Caki2 (cell line): ENCODE measurements at regions not wholly inside any gene's neighbourhood (a gene's known extent, or its start where the extent isn't known, plus 50 kb on each side); places are given as distances from the start of the nearest gene placed in this dataset.
A peak's percentile ranks its signal among the peaks of the same experiment; 100 is the strongest.
"Not testable (repeated sequence)": the region's sequence is repeated elsewhere in the genome, so short reads cannot be mapped to it uniquely, and the experiment has no call there.

Experiments
- DNase-seq: peaks from one replicate; pipeline ENCODE4 v3.0.0-alpha.2; 2015; ENCODE audit warnings: low read depth
- in situ Hi-C: cut with HindIII; loops from 2 replicates; pipeline ENCODE4 v1.10.0; 2016; ENCODE audit warnings: low sequenced_read_pairs, low pct_unique_long_range_greater_than_20kb, mixed read lengths

DNA sequence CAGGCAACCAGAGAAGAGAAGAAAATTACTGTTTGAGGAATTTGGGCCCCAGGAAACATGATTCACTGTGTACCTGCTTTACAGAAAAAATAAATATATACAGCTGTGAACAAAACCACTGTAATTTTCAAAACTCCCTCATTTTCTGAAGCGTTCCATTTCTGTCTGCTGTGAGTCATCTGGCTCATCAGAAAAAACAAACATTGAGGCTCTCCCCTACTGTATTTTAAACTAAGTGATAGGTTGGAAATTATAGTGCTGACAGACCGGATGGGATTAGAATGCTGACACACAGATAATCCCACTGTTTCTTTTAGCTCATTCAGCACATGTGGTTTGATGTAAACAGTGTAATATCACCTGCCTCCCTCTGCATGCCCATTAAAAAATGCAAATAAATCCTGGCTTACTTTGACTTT, 847.0 kb downstream of the TRIML1 start:
- in situ Hi-C loops, result no loop called here
- peak; percentile 90 for DNase-seq

DNA sequence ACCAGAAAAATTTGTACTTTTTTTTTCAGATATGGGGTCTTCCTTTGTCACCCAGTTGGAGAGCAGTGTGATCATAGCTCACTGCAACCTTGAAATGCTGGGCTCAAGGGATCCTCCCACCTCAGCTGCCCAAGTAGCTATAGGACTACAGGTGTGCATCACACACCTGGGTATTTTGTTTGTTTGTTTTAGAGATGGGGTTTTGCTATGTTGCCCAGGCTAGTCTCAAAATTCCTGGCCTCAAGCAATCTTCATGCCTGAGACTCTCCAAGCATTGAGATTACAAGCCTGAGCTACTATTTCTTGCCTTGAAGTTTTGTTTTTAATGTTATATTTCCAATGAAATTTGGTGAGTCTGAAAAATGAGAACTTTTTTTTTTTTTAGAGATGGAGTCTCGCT, 847.8 kb downstream of the TRIML1 start:
- in situ Hi-C loops, result no loop called here
- DNase-seq, result no peak

DNA sequence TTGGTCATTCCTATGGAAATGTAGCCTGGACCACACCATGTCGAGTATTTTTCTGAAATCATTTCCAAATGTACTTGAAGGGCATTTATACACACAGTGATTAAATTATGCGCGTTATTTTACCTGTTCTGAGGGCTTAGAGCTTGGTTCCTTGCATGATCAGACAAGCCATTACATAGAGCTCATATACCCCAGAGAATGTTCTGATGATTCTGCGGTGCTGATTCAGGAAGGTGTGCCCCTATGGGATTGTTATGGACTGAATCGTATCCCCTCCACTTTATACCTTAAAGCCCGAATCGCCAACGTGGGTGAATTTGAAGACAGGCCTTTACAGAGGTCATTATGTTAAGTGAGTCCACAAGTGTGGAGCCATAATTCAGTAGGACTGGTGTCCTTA, 848.9 kb downstream of the TRIML1 start:
- no peak for DNase-seq
- in situ Hi-C loops, result no loop called here

DNA sequence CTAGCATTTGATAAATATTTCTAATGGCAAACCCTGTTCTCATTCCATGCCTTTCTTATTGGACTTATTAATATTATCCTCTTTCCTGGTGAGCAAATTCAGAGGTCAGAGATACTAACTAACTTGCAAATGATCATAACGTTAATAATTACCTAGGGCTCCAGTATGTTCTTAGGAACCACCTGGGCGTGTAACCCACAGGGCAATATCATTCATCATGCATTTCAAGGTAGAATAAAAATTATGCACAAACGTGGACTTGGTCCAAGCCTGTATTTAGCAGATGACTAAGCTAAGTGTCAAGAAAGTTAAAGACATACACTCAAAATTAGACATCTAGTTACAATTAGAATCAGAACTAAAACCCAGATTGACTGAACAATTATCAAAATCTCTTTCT, 850.1 kb downstream of the TRIML1 start:
- in situ Hi-C loops, result no loop called here
- DNase-seq, result peak; percentile 79

DNA sequence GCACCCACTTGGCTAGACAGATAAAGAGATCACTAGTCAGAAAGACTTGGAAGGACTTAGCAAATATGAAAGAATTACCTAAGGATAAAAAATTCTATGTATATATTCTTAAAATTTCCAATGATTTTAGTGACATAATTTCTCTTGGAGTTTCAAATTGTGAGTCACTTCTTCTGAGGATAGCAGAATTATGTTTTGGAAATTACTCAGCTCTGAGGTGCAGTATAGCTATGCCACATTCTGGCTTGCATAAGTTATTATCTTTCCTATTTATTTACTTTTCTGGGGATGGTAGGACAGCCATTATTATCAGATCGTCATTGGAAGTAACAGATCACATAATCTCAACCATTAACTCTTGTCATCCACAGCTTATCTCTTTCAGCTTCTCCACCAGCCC, 853.5 kb downstream of the TRIML1 start:
- no peak for DNase-seq
- in situ Hi-C loops, result no loop called here

DNA sequence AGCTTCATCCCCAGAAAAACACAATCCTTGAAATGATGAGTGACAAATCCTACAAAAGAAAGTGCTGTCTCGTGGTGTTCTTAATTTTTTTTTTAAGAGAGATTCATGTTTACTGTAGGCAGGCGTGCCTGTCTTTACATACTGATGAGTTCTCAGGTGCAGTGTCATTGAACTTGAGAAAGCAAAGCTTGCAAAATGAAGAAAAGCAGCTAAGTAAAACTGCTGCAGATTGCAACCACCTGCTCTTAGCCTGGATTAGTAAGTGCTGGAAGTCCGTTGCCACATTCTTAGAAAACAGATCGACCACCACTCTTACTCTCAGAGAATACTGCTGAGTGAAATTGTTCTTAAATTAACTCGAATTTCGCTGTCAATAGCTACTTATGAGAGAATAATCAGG, 854.6 kb downstream of the TRIML1 start:
- in situ Hi-C loops, result no loop called here
- DNase-seq, result no peak

DNA sequence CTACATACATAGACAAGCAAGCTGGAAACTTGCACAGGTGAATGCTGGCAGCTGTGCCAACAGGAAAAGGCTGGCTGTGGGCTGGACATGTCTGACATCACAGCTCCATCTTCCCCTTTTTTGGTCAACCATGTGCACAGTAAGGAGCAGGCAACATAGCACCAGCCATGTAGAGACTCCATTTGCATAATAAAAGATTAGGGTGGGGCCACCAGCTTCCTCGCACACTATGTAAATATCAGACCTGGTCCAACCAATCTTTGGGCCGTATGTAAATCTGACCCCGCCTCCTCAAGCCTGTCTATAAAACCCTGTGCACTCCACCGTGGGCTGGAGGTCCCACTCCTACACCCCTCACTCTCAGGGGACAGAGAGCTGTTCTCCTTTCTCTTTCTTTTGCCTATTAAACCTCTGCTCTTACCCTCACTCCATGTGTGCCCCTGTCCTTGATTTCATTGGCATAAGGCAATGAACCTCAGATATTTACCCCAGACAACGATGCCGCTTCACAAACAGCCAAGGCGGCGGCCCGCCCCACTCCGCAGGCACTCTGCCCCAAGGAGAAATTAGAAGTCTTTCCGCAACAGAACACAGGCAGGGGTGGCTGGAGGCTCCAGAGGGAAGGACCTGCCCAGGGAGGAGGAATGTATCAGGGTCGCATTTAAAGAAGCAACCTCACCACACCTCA, 862.2 kb downstream of the TRIML1 start:
- peak; percentile 35 for DNase-seq

DNA sequence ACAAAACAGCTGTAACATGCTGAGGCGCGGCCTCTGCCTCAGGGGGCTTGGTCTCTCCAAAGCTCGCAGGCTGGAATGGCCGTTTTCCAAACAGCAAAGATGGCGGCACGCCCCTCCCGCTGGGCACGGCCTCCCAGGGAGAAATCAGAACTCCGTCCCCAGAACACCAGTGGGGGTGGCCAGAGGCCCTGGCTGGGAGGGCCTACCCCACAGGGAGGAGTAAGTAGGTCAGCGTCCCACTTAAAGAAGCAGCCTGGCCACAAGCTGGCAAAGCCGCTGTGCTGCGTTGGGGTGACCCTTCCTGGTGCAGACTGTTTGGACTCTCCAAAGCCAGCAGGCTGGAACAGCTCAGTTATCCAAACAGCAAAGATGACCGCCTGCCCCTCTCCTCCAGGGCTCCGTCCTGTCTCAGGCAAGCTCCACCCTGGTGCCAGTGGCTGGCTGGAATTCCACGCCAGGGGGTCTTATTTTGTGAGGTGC, 862.8 kb downstream of the TRIML1 start:
- in situ Hi-C loops, result no loop called here

More for the DNA sequence above, 862.2 kb downstream of the TRIML1 start:
- in situ Hi-C loops, result no loop called here

DNA sequence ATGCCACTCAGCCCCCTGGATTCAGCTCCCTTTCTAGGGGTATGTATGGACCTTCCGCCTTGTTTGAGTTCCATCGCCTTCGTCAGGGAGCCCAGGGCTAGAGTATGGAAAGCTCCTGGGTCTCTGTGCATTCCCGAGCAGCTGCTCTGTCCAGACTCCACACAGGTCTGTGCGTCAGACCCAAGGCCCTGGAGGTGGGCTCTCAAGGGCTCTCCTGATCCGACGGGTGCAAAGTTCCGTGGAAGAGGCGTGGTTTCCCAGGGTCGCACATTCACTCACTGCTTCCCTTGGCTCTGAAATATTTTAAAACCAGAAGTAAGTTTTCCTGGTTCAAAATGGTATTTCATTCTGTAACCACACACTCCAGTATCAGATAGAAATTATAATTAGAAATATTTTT, 863.2 kb downstream of the TRIML1 start:
- no peak for DNase-seq
- in situ Hi-C loops, result no loop called here

More for the DNA sequence above, 862.8 kb downstream of the TRIML1 start:
- DNase-seq, result no peak

DNA sequence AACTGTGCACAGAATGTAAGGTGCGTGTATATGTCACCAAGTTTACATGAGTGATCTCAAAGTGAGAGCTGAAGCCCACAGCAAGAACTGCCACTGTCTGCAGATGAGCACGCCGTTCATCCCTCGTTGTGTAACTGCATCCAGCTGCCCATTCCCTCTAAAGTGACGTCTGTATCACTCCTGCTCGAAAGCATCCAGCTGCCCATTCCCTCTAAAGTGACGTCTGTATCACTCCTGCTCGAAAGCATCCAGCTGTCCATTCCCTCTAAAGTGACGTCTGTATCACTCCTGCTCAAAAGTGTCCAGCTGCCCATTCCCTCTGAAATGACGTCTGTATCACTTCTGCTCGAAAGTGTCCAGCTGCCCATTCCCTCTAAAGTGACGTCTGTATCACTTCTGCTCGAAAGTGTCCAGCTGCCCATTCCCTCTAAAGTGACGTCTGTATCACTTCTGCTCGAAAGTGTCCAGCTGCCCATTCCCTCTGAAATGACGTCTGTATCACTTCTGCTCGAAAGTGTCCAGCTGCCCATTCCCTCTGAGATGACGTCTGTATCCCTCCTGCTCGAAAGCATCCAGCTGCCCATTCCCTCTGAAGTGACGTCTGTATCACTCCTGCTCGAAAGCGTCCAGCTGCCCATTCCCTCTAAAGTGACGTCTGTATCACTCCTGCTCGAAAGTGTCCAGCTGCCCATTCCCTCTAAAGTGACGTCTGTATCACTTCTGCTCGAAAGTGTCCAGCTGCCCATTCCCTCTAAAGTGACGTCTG, 871.4 kb downstream of the TRIML1 start:
- DNase-seq, in situ Hi-C loops: not testable (repeated sequence)

DNA sequence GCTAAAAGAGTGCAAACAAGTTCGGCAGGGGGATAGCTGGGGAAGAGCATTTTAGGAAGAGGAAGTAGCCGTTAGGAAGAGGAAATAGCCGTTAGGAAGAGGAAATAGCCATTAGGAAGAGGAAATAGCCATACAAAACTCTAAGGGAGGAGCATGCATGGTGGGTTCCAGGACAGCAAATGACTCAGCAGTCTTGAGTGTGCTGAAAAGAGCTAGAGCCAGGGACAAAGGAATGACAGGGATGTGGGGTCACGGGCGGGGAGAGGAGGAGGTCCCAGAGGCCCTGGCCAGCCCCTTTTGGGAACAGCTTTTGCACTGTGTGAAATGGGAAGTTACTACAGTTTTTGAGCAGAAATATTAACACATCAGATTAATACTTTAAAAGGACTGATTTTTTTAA, 882.6 kb downstream of the TRIML1 start:
- in situ Hi-C loops, result no loop called here
- peak; percentile 61 for DNase-seq

DNA sequence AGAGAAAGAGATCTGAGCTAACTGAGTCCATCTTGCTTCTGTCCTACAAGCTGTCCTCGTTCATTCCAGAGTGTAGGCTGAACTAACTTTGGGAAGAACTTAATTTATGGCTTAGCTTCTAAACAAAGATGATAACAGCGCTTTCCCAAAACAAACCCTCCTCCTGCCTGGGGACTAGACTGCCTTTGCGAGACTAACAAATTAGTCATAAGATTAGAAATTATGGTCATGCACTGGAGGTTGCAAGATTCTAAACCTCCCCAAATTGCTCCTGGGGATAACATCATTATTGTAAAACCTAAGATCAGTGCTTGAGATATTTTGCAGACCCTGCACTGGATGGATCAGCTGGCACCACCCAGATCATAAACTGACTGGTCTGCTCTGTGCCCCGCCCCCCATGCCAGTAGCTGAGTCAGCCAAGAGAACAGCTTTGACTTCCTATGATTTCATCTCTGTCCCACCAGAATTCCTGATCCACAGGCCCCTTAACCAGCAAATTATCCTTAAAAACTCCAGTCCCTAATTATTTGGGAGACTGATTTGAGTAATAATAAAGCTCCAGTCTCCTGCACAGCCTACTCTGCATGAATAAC, 883.3 kb downstream of the TRIML1 start:
- in situ Hi-C loops, result no loop called here
- DNase-seq, result peak; percentile 47

DNA sequence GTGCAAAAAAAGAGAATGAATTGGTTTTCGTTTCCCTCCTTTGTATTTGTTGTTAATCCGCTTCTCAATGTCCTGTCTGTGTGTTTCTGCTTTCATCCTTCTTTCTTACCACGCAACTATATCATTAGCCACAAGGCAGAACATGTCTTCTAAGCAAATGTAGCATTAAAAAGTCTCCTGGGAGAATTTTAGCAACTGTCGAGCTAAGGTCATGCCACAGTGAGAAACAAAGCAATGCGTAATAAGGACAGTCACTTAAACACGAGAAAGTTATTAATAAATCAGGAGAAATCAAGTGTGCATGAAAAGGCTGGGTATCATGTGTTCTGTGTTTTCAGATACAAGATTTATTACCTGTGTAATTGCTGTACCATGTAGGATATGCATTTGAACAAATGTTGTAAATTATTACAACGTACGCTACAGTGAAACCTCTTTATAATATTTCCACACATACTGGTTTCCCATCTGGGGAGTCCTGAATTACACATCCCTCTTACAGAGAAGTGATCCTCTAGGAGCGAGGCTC, 890.8 kb downstream of the TRIML1 start:
- in situ Hi-C loops, result no loop called here
- no peak for DNase-seq

DNA sequence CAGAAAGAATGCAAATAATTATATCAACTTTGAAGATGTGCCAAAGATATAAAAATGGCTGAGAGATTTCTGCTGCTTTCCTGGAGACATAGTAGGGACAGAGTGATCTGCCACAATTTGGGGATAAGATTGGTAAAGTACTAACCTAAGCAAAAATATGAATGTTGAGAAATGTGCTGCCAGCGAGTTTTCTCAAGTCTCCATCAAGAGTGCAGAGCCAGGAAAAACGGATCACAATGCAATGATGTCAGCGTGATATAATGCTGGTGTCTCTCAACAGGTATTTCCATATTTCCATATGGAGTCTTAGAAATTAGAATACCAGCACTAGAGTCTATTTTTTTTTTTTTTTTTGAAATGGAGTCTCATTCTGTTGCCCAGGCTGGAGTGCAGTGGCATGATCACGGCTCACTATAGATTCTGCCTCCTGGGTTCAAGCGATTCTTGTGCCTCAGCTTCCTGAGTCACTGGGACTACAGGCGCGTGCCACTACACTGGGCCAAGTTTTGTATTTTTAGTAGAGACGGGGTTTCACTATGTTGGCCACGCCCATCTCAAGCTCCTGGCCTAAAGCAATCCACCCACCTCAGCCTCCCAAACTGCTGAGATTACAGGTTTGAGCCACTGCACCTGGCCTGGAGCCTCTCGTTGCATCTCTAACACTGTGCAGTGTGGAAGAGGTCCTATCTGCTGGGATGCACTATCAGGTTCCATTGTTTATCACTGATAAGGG, 893.5 kb downstream of the TRIML1 start:
- no peak for DNase-seq
- in situ Hi-C loops, result no loop called here

DNA sequence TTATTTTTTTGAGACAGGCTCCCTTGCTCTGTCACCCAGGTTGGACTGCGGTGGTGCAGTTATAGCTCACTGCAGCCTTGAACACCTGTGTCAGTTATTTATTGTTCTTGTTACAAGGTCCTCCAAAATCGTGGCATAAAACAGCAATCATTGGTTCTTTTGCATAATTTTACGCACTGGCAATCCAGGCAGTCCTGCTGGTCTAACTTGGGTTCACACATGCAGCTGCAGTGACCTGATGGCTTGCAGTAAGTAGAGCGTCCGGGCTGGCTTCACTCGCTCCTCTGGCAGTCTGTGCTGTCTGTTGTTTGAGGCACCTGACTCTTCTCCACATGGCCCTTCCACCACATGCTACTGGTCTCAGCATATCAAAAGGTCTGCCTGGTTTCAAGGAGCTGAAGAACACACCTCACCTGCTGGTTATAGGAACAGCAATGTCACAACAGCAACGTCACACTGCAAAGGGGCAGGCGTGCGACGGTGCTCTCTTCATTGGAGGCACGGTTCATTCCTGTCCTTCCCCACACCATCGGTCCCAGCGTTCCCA, 894.6 kb downstream of the TRIML1 start:
- DNase-seq, result no peak
- in situ Hi-C loops, result no loop called here

DNA sequence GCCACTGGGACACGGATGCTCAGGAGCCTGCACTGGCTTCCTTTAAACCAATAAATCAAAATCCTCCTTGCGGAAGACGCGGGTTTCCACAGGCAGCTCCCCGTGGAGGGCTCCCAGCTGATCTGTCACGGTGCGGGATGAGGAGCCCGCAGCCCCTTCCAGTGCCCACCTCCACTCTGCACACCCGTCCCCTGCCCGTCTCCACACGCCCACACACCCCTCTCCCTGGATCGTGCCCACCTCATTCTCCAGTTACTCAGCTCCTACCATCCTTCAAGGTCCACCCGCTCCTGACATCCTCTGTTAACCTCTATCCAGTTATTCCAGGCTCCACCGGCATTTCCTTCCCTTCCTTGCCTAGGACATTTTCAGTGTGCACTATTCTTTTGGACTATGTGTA, 895.9 kb downstream of the TRIML1 start:
- DNase-seq, result no peak
- in situ Hi-C loops, result no loop called here

DNA sequence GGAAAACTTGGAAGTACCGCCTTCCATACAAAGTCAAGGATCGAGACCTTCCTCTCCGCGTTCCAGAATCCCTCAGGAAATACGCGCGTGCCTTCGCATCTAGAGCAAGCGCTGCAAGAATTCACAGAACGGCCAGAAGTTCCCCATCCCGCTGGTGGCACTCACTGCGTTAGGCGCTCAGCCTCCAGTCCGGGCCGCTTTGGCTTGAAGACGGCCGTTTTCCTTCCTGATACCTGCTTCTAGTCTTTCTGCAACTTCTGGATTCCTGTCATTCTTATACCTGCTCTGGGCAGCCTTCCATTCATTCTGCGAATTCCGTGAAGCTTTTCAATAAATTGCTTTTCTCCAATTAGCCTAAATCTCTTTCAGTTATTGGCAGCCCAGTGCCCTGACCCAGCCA, 896.4 kb downstream of the TRIML1 start:
- DNase-seq, result no peak
- in situ Hi-C loops, result no loop called here

DNA sequence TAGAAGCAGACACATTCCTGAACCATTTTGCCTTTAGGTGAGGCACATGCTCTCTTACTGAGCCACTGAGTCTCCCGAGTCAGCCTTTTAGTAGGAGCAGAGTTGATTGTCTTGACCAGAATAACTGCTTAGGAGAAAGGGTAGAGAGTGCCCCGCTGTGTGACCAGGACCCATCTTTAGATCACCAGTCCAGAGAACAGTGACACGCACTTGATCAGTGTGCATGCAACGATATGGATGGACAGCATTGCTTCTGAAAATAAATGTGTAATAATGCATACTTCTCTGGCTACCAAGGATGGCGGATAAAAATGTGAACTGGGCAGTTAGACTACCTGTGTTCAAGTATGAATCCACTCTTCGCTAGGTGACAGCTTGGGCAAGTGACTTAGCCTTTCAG, 897.7 kb downstream of the TRIML1 start:
- no peak for DNase-seq
- in situ Hi-C loops, result no loop called here
